ENCODE measurements at regions not wholly inside any gene's neighbourhood (a gene's known extent, or its start where the extent isn't known, plus 50 kb on each side); places are given as distances from the start of the nearest gene placed in this dataset.
"Not testable (repeated sequence)": the region's sequence is repeated elsewhere in the genome, so short reads cannot be mapped to it uniquely, and the experiment has no call there.

GRCh38 chr5:160494451-160494850 lies 72.8 kb downstream of the PTTG1 start:
- DNase-seq (no peak), ATAC-seq (ENCODE audit: low read depth) (no peak)
- no peak overlapping the region for H3K27ac Mint-ChIP-seq
- no peak overlapping the region for H3K4me3 Mint-ChIP-seq
- no peaks in the 10 kb centered on the region for H3K9me3 Mint-ChIP-seq
- peaks cover 3% of the 10 kb centered on the region for H3K36me3 Mint-ChIP-seq (ENCODE audit: low read depth)
- no peaks in the 10 kb centered on the region for H3K4me1 Mint-ChIP-seq
- CTCF ChIA-PET: no interaction called here
- POLR2A ChIA-PET: interaction anchor here (1.3 kb wide), 1 partner anchor 26 kb away, joined by 3 read pairs; no protein-coding TSS in a partner anchor
- H3K27me3 Mint-ChIP-seq: no peaks in the 10 kb centered on the region
- intact Hi-C loops (cut with micrococcal nuclease): no loop called here
- no peak for TF ChIP-seq CTCF (IDR thresholded peaks at IDR 0.05)

- Mint-ChIP-seq H3K27ac (no peak overlapping the region), H3K9me3 (no peaks in the 10 kb centered on the region), H3K4me1 (peaks cover 6% of the 10 kb centered on the region), H3K27me3 (no peaks in the 10 kb centered on the region), H3K36me3 (ENCODE audit: low read depth) (no peaks in the 10 kb centered on the region), H3K4me3 (no peak overlapping the region)
- ATAC-seq (ENCODE audit: low read depth): no peak
- intact Hi-C loops (cut with micrococcal nuclease): no loop called here
- ChIA-PET POLR2A (no interaction called here), CTCF (no interaction called here)
- TF ChIP-seq CTCF (IDR thresholded peaks at IDR 0.05): no peak
- no peak for DNase-seq
Observed at GRCh38 chr5:160496334-160496733, 74.7 kb downstream of the PTTG1 start.

GRCh38 chr5:160496784-160497183 lies 75.1 kb downstream of the PTTG1 start:
- H3K4me3 Mint-ChIP-seq: no peak overlapping the region
- TF ChIP-seq CTCF (IDR thresholded peaks at IDR 0.05): no peak
- H3K27me3 Mint-ChIP-seq: no peaks in the 10 kb centered on the region
- ChIA-PET CTCF (no interaction called here), POLR2A (no interaction called here)
- peaks cover 6% of the 10 kb centered on the region for H3K4me1 Mint-ChIP-seq
- DNase-seq (no peak), ATAC-seq (ENCODE audit: low read depth) (no peak)
- no peaks in the 10 kb centered on the region for H3K9me3 Mint-ChIP-seq
- no peaks in the 10 kb centered on the region for H3K36me3 Mint-ChIP-seq (ENCODE audit: low read depth)
- no peak overlapping the region for H3K27ac Mint-ChIP-seq
- intact Hi-C loops (cut with micrococcal nuclease): no loop called here

- DNase-seq: no peak
- Mint-ChIP-seq H3K4me3 (no peak overlapping the region), H3K36me3 (ENCODE audit: low read depth) (no peaks in the 10 kb centered on the region), H3K27me3 (no peaks in the 10 kb centered on the region), H3K27ac (no peak overlapping the region), H3K4me1 (peaks cover 6% of the 10 kb centered on the region), H3K9me3 (peaks cover 2% of the 10 kb centered on the region)
- no peak for ATAC-seq (ENCODE audit: low read depth)
- POLR2A ChIA-PET: interaction anchor here (0.6 to 1.0 kb wide), 2 partner anchors 30 to 35 kb away, joined by 3 to 6 read pairs; no protein-coding TSS in a partner anchor
- CTCF ChIA-PET: interaction anchor here (0.7 to 1.8 kb wide), 3 partner anchors 10 to 877 kb away, joined by 3 to 7 read pairs (median 5); no protein-coding TSS in a partner anchor
- TF ChIP-seq CTCF (IDR thresholded peaks at IDR 0.05): no peak
- intact Hi-C loops (cut with micrococcal nuclease): no loop called here
Observed at GRCh38 chr5:160497878-160498277, 76.2 kb downstream of the PTTG1 start.

GRCh38 chr5:160498441-160499043 lies 76.9 kb downstream of the PTTG1 start:
- ChIA-PET CTCF (interaction anchor here (0.7 to 1.8 kb wide), 3 partner anchors 10 to 876 kb away, joined by 3 to 7 read pairs (median 5); no protein-coding TSS in a partner anchor), POLR2A (interaction anchor here (0.6 to 1.0 kb wide), 2 partner anchors 30 to 36 kb away, joined by 3 to 6 read pairs; no protein-coding TSS in a partner anchor)
- H3K27ac Mint-ChIP-seq; H3K9me3 Mint-ChIP-seq; H3K4me3 Mint-ChIP-seq; H3K36me3 Mint-ChIP-seq (ENCODE audit: low read depth); H3K4me1 Mint-ChIP-seq; DNase-seq; H3K27me3 Mint-ChIP-seq; ATAC-seq (ENCODE audit: low read depth); intact Hi-C loops (cut with micrococcal nuclease): not testable (repeated sequence)
